LNCAP (cell line): ENCODE measurements at regions not wholly inside any gene's neighbourhood (a gene's known extent, or its start where the extent isn't known, plus 50 kb on each side); places are given as distances from the start of the nearest gene placed in this dataset.

Source experiments
- TF ChIP-seq, protein P1 (sequence below): fragments of 450-650 bp; IDR thresholded peaks from 2 replicates; pipeline ENCODE4 v1.5.1; 2017; ENCODE audit warnings: mild to moderate bottlenecking

DNA sequence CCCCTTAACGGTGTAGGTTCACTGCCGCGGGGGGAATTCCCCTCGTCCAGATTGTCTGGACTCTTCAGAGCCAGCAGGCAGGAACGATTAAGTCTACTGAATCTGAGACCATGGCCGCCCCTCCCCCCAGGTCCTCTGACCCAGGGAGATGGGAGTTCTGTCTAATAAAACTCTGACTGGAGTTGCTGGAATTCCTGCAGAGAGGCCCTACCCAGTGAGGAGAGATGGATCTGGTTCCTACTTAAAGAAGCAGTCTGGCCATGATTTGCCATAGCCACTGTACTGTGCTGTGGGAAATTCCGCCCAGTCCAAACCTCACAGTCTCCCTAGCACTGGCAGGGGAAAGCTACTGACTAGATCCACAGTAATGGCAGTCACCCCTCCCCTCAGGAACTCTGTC is 237.7 kb upstream of the RASA1 start:
- TF ChIP-seq, protein P1, sequence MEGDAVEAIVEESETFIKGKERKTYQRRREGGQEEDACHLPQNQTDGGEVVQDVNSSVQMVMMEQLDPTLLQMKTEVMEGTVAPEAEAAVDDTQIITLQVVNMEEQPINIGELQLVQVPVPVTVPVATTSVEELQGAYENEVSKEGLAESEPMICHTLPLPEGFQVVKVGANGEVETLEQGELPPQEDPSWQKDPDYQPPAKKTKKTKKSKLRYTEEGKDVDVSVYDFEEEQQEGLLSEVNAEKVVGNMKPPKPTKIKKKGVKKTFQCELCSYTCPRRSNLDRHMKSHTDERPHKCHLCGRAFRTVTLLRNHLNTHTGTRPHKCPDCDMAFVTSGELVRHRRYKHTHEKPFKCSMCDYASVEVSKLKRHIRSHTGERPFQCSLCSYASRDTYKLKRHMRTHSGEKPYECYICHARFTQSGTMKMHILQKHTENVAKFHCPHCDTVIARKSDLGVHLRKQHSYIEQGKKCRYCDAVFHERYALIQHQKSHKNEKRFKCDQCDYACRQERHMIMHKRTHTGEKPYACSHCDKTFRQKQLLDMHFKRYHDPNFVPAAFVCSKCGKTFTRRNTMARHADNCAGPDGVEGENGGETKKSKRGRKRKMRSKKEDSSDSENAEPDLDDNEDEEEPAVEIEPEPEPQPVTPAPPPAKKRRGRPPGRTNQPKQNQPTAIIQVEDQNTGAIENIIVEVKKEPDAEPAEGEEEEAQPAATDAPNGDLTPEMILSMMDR = no peak

DNA sequence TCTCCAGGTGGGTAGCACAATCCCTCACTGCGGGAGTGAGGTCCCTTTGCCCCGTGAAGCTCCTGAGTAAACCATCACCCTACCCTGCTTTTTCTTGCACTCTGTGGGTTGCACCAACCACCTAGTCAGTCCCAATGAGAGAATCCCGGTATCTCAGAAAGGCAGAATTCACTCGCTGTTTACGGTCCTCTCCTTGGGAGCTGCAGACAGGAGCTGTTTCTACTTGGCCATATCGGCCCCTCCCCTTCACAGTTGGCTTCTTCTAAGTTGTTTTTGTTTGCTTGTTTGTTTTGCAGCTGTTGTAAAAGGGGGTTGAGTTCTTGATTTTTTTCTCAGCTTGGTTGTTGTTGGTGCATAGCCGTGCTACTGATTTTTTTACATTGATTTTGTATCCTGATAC is 237.0 kb upstream of the RASA1 start:
- TF ChIP-seq, protein P1 = no peak

DNA sequence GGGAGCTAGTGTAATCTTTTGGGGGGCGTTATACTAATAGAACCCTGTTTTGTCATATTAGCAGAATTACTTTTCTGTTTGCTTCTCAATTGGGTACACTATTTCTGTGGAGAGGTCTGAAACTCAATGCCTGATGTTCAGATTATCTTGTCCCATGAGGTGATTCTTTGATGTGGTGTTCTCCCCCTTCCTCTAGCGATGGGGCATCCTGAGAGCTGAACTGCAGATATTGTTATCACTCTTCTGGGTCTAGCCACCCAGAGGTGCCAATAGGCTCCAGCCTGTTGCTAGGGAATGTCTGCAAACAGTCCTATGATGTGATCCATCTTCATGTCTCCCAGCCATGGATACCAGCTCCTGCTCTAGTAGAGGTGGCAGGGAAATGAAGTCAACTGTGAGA is 233.1 kb upstream of the RASA1 start:
- TF ChIP-seq, protein P1 = no peak

DNA sequence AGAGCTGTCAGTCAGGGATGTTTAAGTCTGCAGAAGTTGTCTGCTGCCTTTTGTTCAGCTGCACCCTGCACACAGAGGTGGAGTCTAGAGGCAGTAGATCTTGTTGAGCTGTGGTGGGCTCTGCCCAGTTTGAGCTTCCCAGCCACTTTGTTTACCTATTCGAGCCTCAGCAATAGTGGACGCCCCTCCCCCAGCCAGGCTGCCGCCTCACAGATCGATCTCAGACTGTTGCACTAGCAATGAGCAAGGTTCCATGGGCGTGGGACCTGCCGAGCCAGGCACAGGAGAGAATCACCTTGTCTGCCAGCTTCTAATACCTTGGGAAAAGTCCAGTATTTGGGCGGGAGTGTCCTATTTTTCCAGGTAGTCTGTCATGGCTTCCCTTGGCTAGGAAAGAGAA is 225.1 kb upstream of the RASA1 start:
- TF ChIP-seq, protein P1 = no peak

DNA sequence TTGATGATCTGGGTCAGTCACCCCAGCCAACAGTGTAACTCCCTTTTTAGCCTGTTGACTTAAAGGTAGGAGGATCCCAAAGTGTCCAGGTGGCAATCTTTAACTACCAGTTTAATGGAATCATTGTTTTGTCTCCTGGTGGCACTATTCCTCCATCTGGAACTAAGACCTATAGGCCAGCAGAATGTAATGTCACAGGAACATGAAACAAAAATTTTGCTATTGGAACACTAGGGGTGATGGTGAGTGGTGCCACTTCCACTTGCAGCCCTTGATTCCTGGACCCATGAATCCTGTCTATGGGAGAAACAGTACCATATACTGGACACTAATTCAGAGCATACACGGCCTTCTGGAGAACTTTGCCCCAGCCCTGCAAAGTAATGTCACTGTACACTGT is 219.5 kb upstream of the RASA1 start:
- TF ChIP-seq, protein P1 = peak; percentile 10; the same call in 1 of the 2 replicates

DNA sequence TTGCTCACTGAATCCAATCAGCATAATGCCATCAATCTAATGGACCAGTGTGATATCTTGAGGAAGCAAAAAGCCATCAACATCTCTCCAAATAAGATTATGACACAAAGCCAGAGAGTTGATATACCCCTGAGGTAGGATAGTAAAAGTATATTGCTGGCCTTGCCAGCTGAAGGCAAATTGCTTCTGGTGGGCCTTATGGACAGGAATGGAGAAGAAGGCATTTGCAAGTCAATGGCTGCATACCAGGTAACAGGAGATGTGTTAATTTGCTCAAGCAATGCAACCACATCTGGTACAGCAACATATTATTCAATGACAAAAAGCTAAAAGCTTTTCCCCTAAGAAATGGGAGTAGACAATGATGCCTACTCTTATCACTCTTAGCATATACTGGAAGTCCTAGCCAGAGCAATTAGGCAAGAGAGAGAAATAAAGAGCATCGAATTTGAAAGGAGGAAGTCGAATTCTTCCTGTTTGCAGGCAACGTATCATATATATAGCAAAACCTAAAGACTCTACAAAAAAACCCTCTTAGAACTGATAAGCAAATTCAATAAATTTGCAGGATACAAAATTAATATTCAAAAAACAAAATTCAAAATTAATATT is 216.1 kb upstream of the RASA1 start:
- TF ChIP-seq, protein P1 = no peak

DNA sequence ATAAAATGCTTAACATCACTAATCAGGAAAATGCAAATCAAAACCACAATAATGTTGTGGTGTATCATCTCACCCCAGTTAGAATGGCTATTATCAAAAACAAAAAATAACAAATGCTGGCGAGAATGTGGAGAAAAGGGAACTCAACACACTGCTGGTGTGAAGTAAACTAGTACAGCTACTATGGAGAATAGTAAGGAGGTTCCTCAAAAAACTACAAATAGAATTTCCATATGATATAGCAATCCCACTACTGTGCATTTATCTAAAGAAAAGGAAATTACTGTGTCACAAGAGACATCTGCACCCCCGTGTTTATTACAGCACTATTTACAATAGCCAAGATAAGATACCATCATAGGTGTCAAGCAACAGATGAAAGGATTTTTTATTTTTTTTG is 214.5 kb upstream of the RASA1 start:
- TF ChIP-seq, protein P1 = no peak

DNA sequence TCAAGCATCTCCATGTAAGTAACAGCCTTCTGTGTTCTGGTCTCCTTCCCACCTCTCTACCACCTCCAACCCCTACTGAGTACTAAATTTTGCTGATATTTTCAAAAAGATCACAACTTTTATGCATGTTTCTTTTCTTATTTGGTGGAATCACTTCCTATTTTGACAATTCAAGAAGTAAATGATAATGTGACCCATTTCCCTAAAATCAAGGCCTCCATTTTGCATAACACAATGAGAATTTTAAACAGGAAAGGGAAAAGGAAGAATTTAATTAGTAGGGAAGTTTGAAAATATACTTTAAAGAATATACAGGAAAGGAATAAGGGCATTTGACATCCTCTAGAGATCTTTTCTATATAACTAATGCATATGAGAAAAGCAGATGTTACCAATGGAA is 212.9 kb upstream of the RASA1 start:
- TF ChIP-seq, protein P1 = no peak
